ENCODE measurements at regions not wholly inside any gene's neighbourhood (a gene's known extent, or its start where the extent isn't known, plus 50 kb on each side); places are given as distances from the start of the nearest gene placed in this dataset.

DNA sequence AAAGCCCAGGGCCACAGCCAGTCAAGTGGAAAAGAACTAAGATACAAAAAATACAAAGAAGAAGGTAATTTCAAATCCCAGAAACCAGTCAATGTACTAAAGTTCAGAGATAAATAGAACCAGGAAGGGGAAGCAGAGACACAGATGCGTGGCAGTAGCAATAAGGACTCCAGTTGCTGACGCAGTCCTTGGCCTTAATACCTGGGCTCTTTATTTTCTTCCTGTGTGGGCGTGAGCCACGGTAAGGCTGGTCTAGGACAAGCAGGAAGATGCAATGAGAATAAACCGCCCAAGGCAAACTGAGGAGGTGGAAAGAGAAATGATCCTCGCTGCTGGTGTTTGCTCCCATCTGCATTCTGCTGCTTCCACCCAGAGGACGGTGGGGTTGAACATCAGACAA, 65.6 kb upstream of the PLXNA2 start:
- TF ChIP-seq, protein P1, sequence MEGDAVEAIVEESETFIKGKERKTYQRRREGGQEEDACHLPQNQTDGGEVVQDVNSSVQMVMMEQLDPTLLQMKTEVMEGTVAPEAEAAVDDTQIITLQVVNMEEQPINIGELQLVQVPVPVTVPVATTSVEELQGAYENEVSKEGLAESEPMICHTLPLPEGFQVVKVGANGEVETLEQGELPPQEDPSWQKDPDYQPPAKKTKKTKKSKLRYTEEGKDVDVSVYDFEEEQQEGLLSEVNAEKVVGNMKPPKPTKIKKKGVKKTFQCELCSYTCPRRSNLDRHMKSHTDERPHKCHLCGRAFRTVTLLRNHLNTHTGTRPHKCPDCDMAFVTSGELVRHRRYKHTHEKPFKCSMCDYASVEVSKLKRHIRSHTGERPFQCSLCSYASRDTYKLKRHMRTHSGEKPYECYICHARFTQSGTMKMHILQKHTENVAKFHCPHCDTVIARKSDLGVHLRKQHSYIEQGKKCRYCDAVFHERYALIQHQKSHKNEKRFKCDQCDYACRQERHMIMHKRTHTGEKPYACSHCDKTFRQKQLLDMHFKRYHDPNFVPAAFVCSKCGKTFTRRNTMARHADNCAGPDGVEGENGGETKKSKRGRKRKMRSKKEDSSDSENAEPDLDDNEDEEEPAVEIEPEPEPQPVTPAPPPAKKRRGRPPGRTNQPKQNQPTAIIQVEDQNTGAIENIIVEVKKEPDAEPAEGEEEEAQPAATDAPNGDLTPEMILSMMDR (IDR thresholded peaks at IDR 0.05) = no peak
- TF ChIP-seq POLR2A (IDR thresholded peaks at IDR 0.05) = no peak
- no peak for TF ChIP-seq POLR2AphosphoS5 (IDR thresholded peaks at IDR 0.05)
- no peak for TF ChIP-seq EP300 (IDR thresholded peaks at IDR 0.05)
